Astrocyte of the spinal cord (primary cell): ENCODE measurements at regions not wholly inside any gene's neighbourhood (a gene's known extent, or its start where the extent isn't known, plus 50 kb on each side); places are given as distances from the start of the nearest gene placed in this dataset.

ENCODE experiments used
- DNase-seq: peaks from one replicate; pipeline ENCODE4 v3.0.0; 2011; ENCODE audit warnings: low read depth, low spot score
- H3K4me3 ChIP-seq: 2 replicates; pipeline ENCODE4 v1.5.1; 2011; ENCODE audit warnings: low read depth, mild to moderate bottlenecking, low read length, moderate library complexity
- CTCF ChIP-seq: IDR thresholded peaks from 2 replicates; pipeline ENCODE4 v1.5.1; 2012; ENCODE audit warnings: low read depth, mild to moderate bottlenecking, low read length, inconsistent platforms
- in situ Hi-C: cut with HindIII; loops from 2 replicates; pipeline ENCODE4 v1.10.0; 2017; ENCODE audit warnings: low sequenced_read_pairs

DNA sequence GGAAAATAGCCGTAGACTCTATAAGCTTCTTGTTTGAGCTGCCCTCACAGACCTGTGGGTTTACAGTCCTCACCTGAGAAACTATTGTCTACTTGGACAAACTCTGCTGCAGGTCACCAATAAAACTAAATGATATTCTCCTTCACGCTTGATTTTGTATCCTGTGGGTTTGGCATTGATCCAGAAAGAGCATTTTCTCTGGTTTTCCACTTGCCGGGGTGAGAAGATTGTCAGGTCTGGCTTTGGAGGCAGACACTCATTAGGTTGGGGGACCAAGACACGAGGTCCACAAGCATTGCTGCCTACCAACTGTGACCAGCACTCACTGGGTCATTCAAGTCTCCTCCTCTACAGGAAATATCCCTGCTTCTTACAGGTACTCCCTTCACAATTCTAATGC, 68.5 kb downstream of the CDC14C start:
- in situ Hi-C loops = no loop called here
- no peak for DNase-seq
- H3K4me3 ChIP-seq = no peak overlapping the region
- no peak for TF ChIP-seq CTCF

DNA sequence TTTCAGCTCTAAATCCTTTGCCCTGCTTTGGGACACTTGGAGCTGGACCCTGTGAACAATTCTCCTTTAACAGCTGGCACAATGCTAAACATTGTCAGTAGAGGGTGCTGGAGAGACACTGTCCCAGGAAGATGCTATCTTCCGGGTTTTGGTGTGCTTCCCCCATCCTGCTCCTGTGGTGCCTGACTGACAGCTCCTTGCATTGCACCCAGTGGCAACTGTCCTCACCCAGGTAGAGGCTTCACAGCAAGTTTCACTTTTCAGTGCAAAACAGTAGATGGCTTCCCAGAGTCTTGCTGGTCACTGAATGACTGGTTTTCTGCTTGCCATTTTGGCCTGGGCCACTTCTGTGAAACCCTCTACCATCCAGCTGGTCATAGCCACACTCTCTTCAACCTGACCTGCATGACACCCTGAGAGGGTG, 77.3 kb downstream of the CDC14C start:
- DNase-seq = no peak
- in situ Hi-C loops = no loop called here
- peak; percentile 45 for TF ChIP-seq CTCF
- no peak overlapping the region for H3K4me3 ChIP-seq

DNA sequence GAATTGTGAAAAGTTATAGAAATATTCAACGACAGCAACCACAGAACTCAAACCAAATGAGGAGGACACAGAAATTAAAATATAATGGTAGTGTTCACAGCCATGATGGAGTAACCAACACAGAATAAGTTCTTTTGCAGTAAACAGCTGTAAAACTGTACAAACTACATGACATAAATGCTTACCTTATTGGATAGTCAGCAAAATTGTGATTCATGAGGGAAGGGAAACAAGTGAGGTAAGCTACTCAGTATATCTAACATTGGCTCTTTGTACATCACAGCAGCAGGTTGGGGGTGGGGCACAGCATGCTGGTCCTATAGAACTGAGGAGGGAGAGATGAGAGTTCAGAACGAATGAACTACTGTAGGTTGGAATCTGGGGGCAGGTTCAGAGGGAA, 86.4 kb downstream of the CDC14C start:
- no peak overlapping the region for H3K4me3 ChIP-seq
- in situ Hi-C loops = no loop called here
- DNase-seq = no peak
- no peak for TF ChIP-seq CTCF

- no peak overlapping the region for H3K4me3 ChIP-seq
- DNase-seq = no peak
- no peak for TF ChIP-seq CTCF
- in situ Hi-C loops = no loop called here
Observed at GRCh38 chr7:49014870-49015269, 90.5 kb downstream of the CDC14C start.

- no peak overlapping the region for H3K4me3 ChIP-seq
- no peak for DNase-seq
- in situ Hi-C loops = no loop called here
- no peak for TF ChIP-seq CTCF
Observed at GRCh38 chr7:49020145-49020544, 95.8 kb downstream of the CDC14C start.

DNA sequence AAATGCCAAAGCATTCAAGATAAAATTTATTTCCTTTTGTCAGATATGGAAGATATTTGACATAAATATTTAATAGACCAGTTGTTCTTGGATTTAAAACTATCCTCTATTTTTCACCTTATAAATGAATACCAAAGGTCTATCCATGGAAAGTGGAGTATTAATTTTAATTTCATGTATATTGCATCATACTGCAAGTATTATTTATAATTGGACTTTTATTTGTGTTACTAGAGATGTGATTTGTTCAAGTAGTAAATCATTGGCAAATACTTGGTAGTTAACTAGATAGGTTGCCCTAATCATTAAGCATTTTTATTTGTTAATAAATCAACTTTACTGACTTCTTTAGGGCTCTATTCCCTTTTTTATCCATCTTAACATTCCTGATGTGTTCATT, 98.1 kb downstream of the CDC14C start:
- no peak overlapping the region for H3K4me3 ChIP-seq
- DNase-seq = no peak
- no peak for TF ChIP-seq CTCF
- in situ Hi-C loops = no loop called here
